Omental fat pad (tissue), 3 donors: ENCODE measurements at regions not wholly inside any gene's neighbourhood (a gene's known extent, or its start where the extent isn't known, plus 50 kb on each side); places are given as distances from the start of the nearest gene placed in this dataset.

Experiments
- ATAC-seq: fragments of 150-250 bp; one replicate; pipeline ENCODE4 v1.9.1; 2016; ENCODE audit warnings: mild to moderate bottlenecking, moderate library complexity; ENCODE audit not compliant: low FRiP score
- DNase-seq: peaks from one replicate; pipeline ENCODE4 v3.0.0-alpha.2; 2019; ENCODE audit warnings: low spot score
- CTCF ChIP-seq, 3 donors: fragments of 450-650 bp; IDR thresholded peaks; one replicate each; pipeline ENCODE4 v1.5.1; 2016 to 2017; ENCODE audit warnings: antibody characterized with exemption in 3 of 3, mild to moderate bottlenecking in 3 of 3, moderate library complexity in 2 of 3

GRCh38 chr10:81081887-81082620 is 544.4 kb downstream of the SH2D4B start:
- DNase-seq (no peak), ATAC-seq (no peak)
- TF ChIP-seq CTCF (IDR thresholded peaks at IDR 0.05) = no peak

GRCh38 chr10:81082621-81083376 is 545.1 kb downstream of the SH2D4B start:
- TF ChIP-seq CTCF (IDR thresholded peaks at IDR 0.05) = no peak
- ATAC-seq (no peak), DNase-seq (no peak)

- TF ChIP-seq CTCF (IDR thresholded peaks at IDR 0.05) = no peak
- no peak for DNase-seq
- ATAC-seq = no peak
Measured at GRCh38 chr10:81093056-81093455, 555.4 kb downstream of the SH2D4B start.

GRCh38 chr10:81095238-81095637 is 557.5 kb downstream of the SH2D4B start:
- no peak for TF ChIP-seq CTCF (IDR thresholded peaks at IDR 0.05)
- ATAC-seq (no peak), DNase-seq (no peak)

GRCh38 chr10:81096558-81096957 is 558.9 kb downstream of the SH2D4B start:
- no peak for ATAC-seq
- no peak for TF ChIP-seq CTCF (IDR thresholded peaks at IDR 0.05)
- DNase-seq = no peak

- no peak for TF ChIP-seq CTCF (IDR thresholded peaks at IDR 0.05)
- DNase-seq (no peak), ATAC-seq (no peak)
Measured at GRCh38 chr10:81101062-81101461, 563.4 kb downstream of the SH2D4B start.

- no peak for DNase-seq
- TF ChIP-seq CTCF (IDR thresholded peaks at IDR 0.05) = no peak
- ATAC-seq = no peak
Measured at GRCh38 chr10:81104494-81104893, 566.8 kb downstream of the SH2D4B start.
